IPS-NIHi7 (cell line): ENCODE measurements at regions not wholly inside any gene's neighbourhood (a gene's known extent, or its start where the extent isn't known, plus 50 kb on each side); places are given as distances from the start of the nearest gene placed in this dataset.
"Not testable (repeated sequence)": the region's sequence is repeated elsewhere in the genome, so short reads cannot be mapped to it uniquely, and the experiment has no call there.

ENCODE experiments used
- DNase-seq: peaks from one replicate; pipeline ENCODE4 v3.0.0; 2012; ENCODE audit warnings: mixed read lengths; ENCODE audit errors: extremely low spot score

GRCh38 chr2:57698392-57698791, 348.2 kb upstream of the VRK2 start:
- DNase-seq = no peak

GRCh38 chr2:57698935-57699449, 347.6 kb upstream of the VRK2 start:
- DNase-seq = no peak

GRCh38 chr2:57701391-57701791, 345.2 kb upstream of the VRK2 start:
- DNase-seq = no peak

- no peak for DNase-seq
Measured at GRCh38 chr2:57703407-57703806, 343.2 kb upstream of the VRK2 start.

GRCh38 chr2:57707794-57708193, 338.8 kb upstream of the VRK2 start:
- DNase-seq = not testable (repeated sequence)

- DNase-seq = no peak
Measured at GRCh38 chr2:57711991-57712390, 334.6 kb upstream of the VRK2 start.

GRCh38 chr2:57720728-57721627, 325.6 kb upstream of the VRK2 start:
- DNase-seq = peak; percentile 75

GRCh38 chr2:57725337-57725947, 321.2 kb upstream of the VRK2 start:
- DNase-seq = no peak

- DNase-seq = no peak
Measured at GRCh38 chr2:57726294-57726693, 320.3 kb upstream of the VRK2 start.

- no peak for DNase-seq
Measured at GRCh38 chr2:57728691-57729090, 317.9 kb upstream of the VRK2 start.

- no peak for DNase-seq
Measured at GRCh38 chr2:57733956-57734355, 312.6 kb upstream of the VRK2 start.

GRCh38 chr2:57740891-57741290, 305.7 kb upstream of the VRK2 start:
- DNase-seq = no peak

- no peak for DNase-seq
Measured at GRCh38 chr2:57753636-57754035, 293.0 kb upstream of the VRK2 start.

- no peak for DNase-seq
Measured at GRCh38 chr2:57758686-57759085, 287.9 kb upstream of the VRK2 start.

GRCh38 chr2:57759131-57759530, 287.5 kb upstream of the VRK2 start:
- no peak for DNase-seq

GRCh38 chr2:57759822-57760300, 286.7 kb upstream of the VRK2 start:
- DNase-seq = peak; percentile 90

- no peak for DNase-seq
Measured at GRCh38 chr2:57760381-57760801, 286.2 kb upstream of the VRK2 start.

- DNase-seq = no peak
Measured at GRCh38 chr2:57776916-57777315, 269.7 kb upstream of the VRK2 start.

GRCh38 chr2:57782587-57782986, 264.0 kb upstream of the VRK2 start:
- no peak for DNase-seq

GRCh38 chr2:57793310-57793709, 253.3 kb upstream of the VRK2 start:
- DNase-seq = no peak

- DNase-seq = peak; percentile 34
Measured at GRCh38 chr2:57796527-57796926, 250.1 kb upstream of the VRK2 start.

- no peak for DNase-seq
Measured at GRCh38 chr2:57798346-57798745, 248.3 kb upstream of the VRK2 start.

GRCh38 chr2:57802243-57802642, 244.4 kb upstream of the VRK2 start:
- no peak for DNase-seq
